Kasumi-1 (cell line): ENCODE measurements at regions not wholly inside any gene's neighbourhood (a gene's known extent, or its start where the extent isn't known, plus 50 kb on each side); places are given as distances from the start of the nearest gene placed in this dataset.
"Not testable (repeated sequence)": the region's sequence is repeated elsewhere in the genome, so short reads cannot be mapped to it uniquely, and the experiment has no call there.

Experiments used
- DNase-seq, 2 experiments: peaks; one replicate each; lab custom pipeline; 2025; lab: John Stamatoyannopoulos, UW

- no peak for DNase-seq
These were observed 228.5 kb downstream of the RNF144A start for GRCh38 chr2:7145707-7146106.

GRCh38 chr2:7146151-7146550 lies 228.9 kb downstream of the RNF144A start:
- no peak for DNase-seq

- DNase-seq = no peak
These were observed 237.4 kb downstream of the RNF144A start for GRCh38 chr2:7154656-7155055.

- DNase-seq = no peak
These were observed 244.3 kb downstream of the RNF144A start for GRCh38 chr2:7161501-7161900.

- DNase-seq = no peak
These were observed 248.5 kb downstream of the RNF144A start for GRCh38 chr2:7165736-7166135.

GRCh38 chr2:7167801-7168411 lies 250.7 kb downstream of the RNF144A start:
- DNase-seq = no peak

GRCh38 chr2:7169593-7169992 lies 252.4 kb downstream of the RNF144A start:
- DNase-seq = no peak

- DNase-seq = not testable (repeated sequence)
These were observed 261.8 kb downstream of the RNF144A start for GRCh38 chr2:7178996-7179395.

- DNase-seq = no peak
These were observed 263.6 kb downstream of the RNF144A start for GRCh38 chr2:7180638-7181370.

- DNase-seq = no peak
These were observed 265.3 kb downstream of the RNF144A start for GRCh38 chr2:7182525-7182924.

GRCh38 chr2:7189106-7189505 lies 271.9 kb downstream of the RNF144A start:
- DNase-seq = no peak

GRCh38 chr2:7190587-7191324 lies 273.5 kb downstream of the RNF144A start:
- DNase-seq = no peak

GRCh38 chr2:7191932-7192331 lies 274.7 kb downstream of the RNF144A start:
- no peak for DNase-seq

GRCh38 chr2:7193457-7193856 lies 276.2 kb downstream of the RNF144A start:
- no peak for DNase-seq

GRCh38 chr2:7194950-7195349 lies 277.7 kb downstream of the RNF144A start:
- no peak for DNase-seq

GRCh38 chr2:7196883-7197282 lies 279.7 kb downstream of the RNF144A start:
- DNase-seq = no peak

- DNase-seq = no peak
These were observed 284.6 kb downstream of the RNF144A start for GRCh38 chr2:7201851-7202250.

GRCh38 chr2:7203056-7203467 lies 285.9 kb downstream of the RNF144A start:
- peak; percentile 63 to 67 for DNase-seq

GRCh38 chr2:7205151-7205830 lies 288.1 kb downstream of the RNF144A start:
- no peak for DNase-seq

GRCh38 chr2:7206111-7206810 lies 289.0 kb downstream of the RNF144A start:
- DNase-seq = no peak

- DNase-seq = no peak
These were observed 290.4 kb downstream of the RNF144A start for GRCh38 chr2:7207631-7208030.
